Stimulated activated CD8-positive, alpha-beta memory T cell treated with anti-CD3 and anti-CD28 coated beads, Interleukin-4, amount 100 ng/mL, for 24 hours (primary cell): ENCODE measurements at regions not wholly inside any gene's neighbourhood (a gene's known extent, or its start where the extent isn't known, plus 50 kb on each side); places are given as distances from the start of the nearest gene placed in this dataset.

ENCODE experiments used
- DNase-seq: peaks from one replicate; pipeline ENCODE4 v3.0.0-alpha.2; 2020; ENCODE audit warnings: low read depth

DNA sequence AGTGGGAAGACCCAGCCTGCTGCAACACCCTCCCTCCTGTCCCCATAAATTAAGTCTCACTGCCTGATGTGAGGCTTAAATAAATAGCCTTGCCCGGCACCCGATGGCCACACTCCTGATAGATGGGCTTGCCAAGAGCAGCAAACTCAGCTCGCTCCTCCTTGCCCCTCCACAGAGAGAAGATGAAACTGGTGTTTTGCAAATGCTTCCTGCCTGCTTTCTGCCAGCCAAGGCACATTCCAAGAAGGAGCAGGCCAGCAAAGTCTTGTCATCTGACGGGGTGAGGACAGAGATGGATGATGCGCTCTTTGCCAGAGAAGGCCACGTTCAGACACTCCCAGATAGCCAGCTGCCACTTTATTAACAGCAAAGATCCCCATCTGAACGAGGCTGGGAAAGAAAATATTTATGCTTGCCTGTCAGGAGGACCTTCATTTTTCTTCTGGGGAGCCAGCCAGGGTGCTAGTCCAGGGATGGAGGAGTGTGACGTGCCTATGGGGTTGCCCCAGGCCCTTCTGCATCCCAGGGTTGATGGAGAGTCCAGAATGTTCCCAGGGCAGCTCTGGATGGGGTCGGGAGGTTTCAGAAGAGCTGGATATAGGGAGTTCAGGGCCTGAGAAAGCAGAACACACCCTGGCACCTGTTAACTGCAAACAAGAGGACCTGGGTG lies 265.4 kb downstream of the FOXD2 start:
- no peak for DNase-seq

DNA sequence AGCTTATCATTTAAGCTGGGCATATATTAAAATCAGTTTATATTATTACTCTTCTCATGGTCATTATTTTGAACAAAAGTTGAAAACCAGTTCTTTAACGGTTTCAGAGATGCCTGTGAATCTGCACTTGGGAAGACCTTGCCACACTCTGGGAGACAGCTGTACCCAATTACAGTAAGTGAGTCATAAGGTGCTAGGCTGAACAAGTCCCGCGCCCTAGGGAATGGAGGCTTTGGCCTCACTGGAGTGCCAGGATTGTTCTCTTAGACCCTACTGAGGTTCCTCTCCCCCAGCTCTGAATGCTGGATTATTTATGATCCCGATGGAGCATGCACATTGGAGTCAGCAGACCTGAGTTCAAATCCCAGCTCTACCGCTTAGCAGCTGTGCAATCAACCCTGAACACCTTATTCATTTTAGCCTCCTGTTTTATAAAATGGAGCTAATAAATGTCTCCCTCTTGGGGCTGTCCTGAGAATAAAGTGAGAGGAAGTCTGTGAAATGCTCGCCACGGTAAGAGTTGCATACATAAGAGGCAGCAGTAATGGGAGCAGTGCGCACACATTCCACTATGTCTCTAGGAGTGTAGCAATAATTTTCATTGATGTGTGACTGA lies 266.2 kb downstream of the FOXD2 start:
- no peak for DNase-seq

DNA sequence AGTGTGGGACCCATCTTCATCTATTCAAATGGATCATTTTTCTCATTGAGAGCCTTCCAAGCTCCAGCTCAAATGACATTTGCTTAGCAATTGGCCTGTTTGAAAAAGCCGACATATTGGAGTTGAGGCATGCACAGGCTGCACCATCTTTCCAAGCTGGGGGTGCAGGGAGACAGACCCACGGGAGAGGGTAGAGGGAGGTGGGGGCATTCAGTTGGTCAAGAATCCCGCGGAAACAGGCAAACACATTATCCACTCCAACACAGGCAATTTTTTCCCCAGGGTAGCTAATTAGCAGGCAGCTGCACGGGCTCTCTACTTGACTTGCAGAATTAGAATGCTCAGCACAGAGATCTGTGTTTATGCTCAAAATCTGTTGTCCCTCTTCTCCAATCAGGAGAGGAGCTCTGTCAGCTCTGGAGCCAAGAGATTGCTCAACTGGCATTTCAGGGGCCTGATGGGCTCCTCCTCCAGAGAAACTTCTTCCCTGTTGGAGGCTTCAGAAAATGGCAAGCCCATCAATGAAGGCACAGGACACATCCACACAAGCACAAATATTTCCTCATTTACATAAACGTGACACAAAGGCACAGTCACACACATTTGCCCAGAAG lies 267.8 kb downstream of the FOXD2 start:
- no peak for DNase-seq

- DNase-seq, result no peak
These were observed 269.7 kb downstream of the FOXD2 start for GRCh38 chr1:47707503-47707902.

DNA sequence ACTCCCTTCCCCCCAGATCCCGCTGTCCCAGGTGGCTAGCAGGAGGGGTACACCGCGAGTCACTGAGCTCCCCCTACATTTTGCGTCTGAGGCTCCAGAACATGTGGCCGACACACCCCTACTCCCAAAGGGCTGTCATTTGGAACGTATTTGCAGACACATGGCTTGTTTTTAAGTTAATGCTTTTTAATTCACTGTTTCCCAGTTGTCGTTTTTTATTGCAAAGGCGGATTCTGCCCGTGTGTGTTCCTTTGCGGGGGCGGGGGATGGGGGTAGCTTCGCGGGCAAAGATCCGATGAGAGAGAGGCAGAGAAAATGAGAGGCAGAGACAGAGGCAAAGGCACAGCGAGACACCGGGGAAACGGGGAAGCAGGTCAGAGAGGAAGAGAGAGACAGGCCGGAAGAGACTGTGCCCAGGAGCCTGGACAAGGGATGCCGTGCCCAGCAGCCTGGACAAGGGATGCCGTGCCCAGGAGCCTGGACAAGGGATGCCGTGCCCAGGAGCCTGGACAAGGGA lies 270.2 kb downstream of the FOXD2 start:
- no peak for DNase-seq

GRCh38 chr1:47708658-47709018 lies 270.8 kb downstream of the FOXD2 start:
- no peak for DNase-seq

GRCh38 chr1:47709019-47709871 lies 271.4 kb downstream of the FOXD2 start:
- no peak for DNase-seq

DNA sequence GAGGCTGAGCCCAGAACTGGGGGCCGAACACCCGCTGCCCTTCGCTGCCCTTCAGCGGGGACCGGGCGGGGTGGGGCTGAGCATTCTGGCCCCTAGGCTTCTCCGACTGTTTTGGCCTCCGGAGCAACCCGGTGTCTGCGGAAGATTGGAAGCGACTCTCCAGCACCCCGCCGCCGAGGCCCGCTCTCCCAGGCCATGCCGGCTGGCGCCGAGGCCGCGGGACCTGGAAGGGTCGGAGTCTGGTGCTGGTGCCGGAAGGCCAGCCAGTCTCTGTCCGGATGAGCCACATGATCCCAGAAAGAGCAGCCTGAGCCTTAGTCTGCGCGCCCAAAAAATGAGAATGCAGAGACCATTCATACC lies 272.0 kb downstream of the FOXD2 start:
- DNase-seq, result no peak

GRCh38 chr1:47710329-47711071 lies 272.7 kb downstream of the FOXD2 start:
- peak; percentile 58 for DNase-seq
